Omental fat pad (tissue), 3 donors: ENCODE measurements at regions not wholly inside any gene's neighbourhood (a gene's known extent, or its start where the extent isn't known, plus 50 kb on each side); places are given as distances from the start of the nearest gene placed in this dataset.

Experiments used
- ATAC-seq: fragments of 150-250 bp; one replicate; pipeline ENCODE4 v1.9.1; 2016; ENCODE audit warnings: mild to moderate bottlenecking, moderate library complexity; ENCODE audit not compliant: low FRiP score
- DNase-seq: peaks from one replicate; pipeline ENCODE4 v3.0.0-alpha.2; 2019; ENCODE audit warnings: low spot score
- CTCF ChIP-seq, 3 donors: fragments of 450-650 bp; IDR thresholded peaks; one replicate each; pipeline ENCODE4 v1.5.1; 2016 to 2017; ENCODE audit warnings: antibody characterized with exemption in 3 of 3, mild to moderate bottlenecking in 3 of 3, moderate library complexity in 2 of 3

DNA sequence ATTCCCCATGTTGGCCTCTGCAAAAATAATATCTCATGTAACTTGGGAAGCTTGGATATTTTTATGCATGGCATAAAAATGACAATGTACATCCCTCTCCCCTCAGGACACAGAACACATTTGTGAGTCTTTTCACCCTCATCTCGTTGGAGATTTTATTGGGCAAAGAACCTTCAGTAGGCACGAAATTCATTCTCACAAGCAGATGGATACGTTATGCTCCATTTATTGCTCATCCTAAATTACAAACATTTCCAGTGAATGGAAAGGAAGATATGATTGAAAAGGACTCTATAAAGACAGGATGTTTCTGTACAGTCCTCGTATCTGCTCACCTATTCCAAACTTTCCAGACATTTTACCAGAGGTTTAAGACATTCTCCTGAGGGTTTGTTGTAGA, 1175.8 kb downstream of the UQCRFS1 start:
- DNase-seq (no peak), ATAC-seq (no peak)
- no peak for TF ChIP-seq CTCF (IDR thresholded peaks at IDR 0.05)

DNA sequence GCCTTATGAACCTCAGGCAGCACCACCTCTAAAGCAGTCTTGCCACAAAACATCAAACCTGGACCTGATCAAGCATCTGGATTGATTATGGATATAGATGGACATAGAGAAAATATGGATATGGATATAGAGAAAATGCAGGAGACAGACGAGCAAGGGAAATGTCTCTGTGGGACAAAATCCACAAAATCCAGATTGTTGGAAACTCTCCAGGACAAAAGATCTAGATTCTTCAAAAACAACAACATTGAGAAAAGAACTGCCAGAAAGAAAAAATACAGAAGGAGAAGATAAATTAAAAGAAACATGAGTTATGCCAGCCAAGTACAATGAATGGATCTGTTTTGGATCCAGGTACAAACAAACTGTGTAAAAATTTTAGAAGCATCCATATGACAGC, 1176.5 kb downstream of the UQCRFS1 start:
- no peak for ATAC-seq
- DNase-seq = no peak
- TF ChIP-seq CTCF (IDR thresholded peaks at IDR 0.05) = no peak

DNA sequence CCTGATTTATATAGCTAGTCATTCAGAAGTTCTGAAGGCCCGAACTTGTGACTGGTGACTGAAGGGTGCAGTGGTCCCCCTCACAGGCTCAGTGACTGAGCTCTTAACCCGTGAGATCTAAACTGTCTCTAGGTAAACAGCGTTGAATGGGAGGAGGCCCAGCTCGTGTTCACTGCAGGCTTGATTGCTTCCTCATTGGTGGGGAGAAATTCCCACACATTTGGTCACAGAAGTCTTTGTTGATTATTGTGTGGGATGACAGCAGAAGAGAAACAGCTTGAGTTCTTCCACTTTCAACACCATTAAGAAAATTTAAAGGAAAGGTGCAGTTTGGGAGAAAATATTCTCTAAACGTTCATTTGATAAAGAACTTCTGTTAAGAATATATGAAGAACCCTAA, 1178.0 kb downstream of the UQCRFS1 start:
- TF ChIP-seq CTCF (IDR thresholded peaks at IDR 0.05) = no peak

DNA sequence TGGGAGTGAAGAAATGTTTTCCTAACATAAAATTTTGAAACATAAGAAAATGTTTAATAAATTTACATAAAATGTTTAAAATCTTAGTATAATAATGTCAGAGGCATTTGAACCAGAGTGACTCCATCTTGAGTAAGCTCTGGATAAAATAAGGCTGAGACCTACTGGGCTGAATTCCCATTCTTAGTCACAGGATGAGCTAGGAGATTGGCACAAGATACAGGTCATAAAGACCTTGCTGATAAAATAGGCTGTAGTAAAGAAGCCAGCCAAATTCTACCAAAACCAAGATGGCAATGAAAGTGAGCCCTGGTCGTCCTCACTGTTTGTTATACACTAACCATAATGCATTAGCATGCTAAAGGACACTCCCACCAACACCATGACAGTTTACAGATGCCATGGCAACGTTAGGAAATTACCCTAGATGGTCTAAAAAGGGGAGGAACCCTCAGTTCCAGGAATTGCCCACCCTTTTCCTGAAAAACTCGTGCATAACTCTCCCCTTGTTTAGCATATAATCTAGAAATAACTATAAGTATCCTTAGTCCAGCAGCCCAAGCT, 1184.0 kb downstream of the UQCRFS1 start:
- no peak for ATAC-seq
- no peak for DNase-seq
- no peak for TF ChIP-seq CTCF (IDR thresholded peaks at IDR 0.05)

More for the DNA sequence above, 1178.0 kb downstream of the UQCRFS1 start:
- ATAC-seq (no peak), DNase-seq (no peak)

DNA sequence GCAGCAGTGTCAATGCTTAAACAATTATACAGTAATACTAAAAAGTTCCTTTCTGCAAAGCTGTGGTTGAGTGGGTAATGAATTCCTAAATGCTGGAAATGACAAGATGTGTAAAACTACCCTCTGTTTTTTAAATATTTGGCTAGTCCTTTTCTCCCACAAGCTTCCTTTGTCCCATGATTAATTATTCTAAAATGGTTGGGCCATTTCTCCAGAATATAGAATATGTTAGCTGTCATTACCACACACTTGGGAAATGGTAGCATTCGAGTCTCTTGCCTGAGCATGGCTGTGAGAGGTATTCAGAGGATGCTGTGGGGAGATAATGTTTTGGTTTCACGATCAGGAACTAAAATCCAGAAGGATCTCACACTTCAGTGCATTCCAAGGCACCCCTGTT, 1185.8 kb downstream of the UQCRFS1 start:
- ATAC-seq (no peak), DNase-seq (no peak)
- TF ChIP-seq CTCF (IDR thresholded peaks at IDR 0.05) = no peak

- ATAC-seq (no peak), DNase-seq (no peak)
- no peak for TF ChIP-seq CTCF (IDR thresholded peaks at IDR 0.05)
Measured at GRCh38 chr19:28026636-28027035, 1186.3 kb downstream of the UQCRFS1 start.

DNA sequence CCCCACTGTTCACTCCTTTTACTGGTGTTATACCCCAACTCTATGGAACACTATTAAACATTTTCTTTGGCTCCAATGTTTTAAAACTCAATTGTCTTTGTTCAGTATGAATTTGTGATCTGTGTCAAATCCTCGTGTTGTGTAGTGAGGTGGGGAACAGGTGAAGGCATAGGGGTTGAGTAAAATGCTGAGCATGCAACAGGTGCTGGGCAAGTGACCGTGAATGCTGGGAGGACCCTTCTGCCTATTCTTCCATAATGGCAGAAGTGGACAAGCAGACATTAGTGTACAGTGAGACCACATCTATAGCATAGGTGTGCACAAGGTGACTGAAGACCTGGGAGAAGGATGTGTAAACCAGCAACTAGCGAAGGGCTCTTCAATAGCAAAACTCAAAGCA, 1188.0 kb downstream of the UQCRFS1 start:
- DNase-seq = no peak
- TF ChIP-seq CTCF (IDR thresholded peaks at IDR 0.05) = no peak
- ATAC-seq = no peak
